NB4 (cell line): ENCODE measurements at regions not wholly inside any gene's neighbourhood (a gene's known extent, or its start where the extent isn't known, plus 50 kb on each side); places are given as distances from the start of the nearest gene placed in this dataset.

Experiments
- CTCF ChIP-seq: IDR thresholded peaks from one replicate; pipeline ENCODE4 v1.5.1; 2012; ENCODE audit warnings: low read depth, low read length
- POLR2A ChIP-seq: IDR thresholded peaks from 2 replicates; pipeline ENCODE4 v1.6.1; 2011; ENCODE audit warnings: mild to moderate bottlenecking; ENCODE audit not compliant: insufficient read length; ENCODE audit errors: extremely low read depth

GRCh38 chr11:95418916-95419315 is 187.9 kb upstream of the SESN3 start:
- TF ChIP-seq POLR2A (no peak), CTCF (no peak)
